ENCODE measurements at regions not wholly inside any gene's neighbourhood (a gene's known extent, or its start where the extent isn't known, plus 50 kb on each side); places are given as distances from the start of the nearest gene placed in this dataset.
"Not testable (repeated sequence)": the region's sequence is repeated elsewhere in the genome, so short reads cannot be mapped to it uniquely, and the experiment has no call there.

DNA sequence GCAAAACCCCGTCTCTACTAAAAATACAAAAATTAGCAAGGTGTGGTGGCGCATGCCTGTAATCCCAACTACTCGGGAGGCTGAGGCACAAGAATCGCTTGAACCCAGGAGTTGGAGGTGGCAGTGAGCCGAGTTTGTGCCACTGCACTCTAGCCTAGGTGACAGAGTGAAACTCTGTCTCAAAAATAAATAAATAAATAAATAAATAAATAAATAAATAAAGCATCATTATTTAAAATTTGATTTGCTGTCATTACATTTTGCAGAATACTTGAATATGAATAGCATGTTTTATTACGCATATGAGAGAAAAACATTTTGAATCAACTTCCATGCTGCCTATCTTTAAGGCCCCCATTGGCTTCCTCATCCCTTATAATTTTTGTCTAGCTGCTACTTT lies 53.4 kb upstream of the MED14 start:
- DNase-seq, result not testable (repeated sequence)

DNA sequence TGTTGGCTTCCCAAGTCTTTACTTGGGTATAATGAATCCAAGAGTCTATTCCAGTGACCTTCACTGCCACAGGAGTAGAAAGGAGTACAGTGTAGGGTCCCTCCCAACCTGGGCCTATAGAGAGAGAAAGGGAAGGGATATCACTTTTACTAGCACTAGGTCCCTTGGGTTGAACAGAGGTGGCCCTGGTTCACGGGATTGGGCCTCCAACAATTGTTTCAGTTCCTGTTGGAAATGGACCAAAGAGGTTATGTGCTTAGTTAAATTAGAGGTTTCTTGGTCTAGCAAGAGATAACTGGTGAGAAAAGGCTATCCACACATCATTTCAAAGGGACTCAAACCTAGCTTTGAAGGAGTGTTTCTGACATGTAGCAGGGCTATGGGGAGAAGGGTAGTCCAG lies 57.1 kb upstream of the MED14 start:
- DNase-seq, result no peak

DNA sequence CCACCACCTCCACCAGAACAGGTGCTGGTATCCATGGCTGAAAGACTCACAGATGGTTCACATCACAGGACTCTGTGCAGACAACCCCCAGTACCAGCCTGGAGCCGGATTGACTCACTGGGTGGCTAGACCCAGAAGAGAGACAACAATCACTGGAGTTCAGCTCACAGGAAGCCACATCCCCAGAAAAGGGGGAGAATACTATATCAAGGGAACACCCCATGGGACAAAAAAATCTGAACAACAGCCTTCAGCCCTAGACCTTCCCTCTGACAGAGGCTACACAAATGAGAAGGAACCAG lies 59.4 kb upstream of the MED14 start:
- DNase-seq, result not testable (repeated sequence)

DNA sequence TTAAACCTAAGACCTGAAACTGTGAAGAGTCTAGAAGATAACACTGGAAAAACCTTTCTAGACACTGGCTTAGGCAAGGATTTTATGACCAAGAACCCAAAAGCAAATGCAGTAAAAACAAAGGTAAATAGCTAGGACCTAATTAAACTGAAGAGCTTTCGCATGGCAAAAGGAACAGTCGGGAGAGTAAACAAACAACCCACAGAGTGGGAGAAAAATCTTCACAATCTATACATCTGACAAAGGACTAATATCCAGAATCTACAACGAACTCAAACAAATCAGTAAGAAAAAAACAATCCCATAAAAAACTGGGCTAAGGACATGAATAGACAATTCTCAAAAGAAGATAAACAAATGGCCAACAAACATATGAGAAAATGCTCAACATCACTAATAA lies 64.4 kb upstream of the MED14 start:
- DNase-seq, result not testable (repeated sequence)

DNA sequence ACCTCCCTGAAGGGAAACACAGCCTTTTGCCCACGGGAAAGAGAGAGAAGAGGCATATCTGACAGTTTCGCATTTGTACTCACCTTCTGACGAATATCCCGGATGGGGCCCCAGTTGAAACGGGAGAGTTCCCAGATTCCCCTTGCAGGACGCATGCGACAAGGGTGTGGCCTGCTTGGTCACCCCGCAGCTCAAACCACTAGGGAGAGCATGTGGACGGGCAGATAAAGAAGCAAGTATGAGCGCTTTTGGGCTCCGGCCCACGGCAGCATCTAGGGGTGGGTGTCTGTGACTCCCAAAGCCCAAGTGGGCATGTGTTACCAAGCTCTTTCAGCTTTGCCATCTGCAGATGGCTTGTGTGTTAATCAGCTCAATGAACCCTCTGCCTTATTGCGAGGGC lies 70.1 kb upstream of the MED14 start:
- no peak for DNase-seq

DNA sequence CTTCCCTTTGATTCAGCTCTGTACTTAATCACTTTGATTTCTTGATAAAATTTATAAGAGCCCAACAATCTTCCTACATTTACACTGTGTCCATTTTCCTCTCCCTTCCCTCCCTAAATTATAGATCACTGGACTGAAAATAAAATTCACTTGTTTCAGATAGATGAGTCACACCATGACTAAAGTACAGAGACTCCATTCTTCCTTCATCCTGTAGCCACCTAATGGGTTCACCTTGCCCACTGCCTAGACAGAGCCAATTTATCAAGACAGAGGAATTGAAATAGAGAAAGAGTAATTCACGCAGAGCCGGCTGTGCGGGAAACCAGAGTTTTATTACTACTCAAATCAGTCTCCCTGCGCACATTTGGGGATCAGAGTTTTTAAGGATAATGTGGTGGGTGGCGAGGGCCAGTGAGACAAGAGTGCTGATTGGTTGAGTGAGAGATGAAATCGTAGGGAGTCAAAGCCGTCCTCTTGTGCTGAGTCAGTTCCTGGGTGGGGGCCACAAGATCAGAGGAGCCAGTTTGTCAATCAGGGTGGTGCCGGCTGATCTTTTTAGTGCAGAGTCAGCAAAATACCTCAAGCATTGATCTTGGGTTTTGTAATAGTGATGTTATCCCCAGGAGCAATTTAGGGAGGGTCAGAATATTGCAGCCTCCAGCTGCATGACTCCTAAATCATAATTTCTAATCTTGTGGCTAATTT lies 71.3 kb upstream of the MED14 start:
- DNase-seq, result no peak

DNA sequence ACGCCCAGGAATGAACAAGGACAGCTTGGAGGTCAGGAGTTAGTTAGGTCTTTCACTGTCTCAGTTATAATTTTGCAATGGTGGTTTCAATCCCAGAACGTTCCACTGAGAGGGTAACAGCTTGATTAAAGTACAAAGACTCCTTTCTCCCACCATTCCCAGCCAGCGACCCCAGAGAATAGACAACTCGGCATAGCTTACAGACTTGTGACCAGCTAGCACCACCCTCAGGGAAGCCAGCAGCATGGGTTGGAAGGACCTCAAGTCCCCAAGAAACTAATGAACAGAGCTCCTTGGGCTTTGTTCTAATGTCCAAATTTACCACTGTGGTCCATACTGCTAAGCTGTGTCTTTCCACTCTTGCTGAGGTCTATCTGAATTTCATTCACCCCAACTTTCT lies 72.0 kb upstream of the MED14 start:
- DNase-seq, result no peak

DNA sequence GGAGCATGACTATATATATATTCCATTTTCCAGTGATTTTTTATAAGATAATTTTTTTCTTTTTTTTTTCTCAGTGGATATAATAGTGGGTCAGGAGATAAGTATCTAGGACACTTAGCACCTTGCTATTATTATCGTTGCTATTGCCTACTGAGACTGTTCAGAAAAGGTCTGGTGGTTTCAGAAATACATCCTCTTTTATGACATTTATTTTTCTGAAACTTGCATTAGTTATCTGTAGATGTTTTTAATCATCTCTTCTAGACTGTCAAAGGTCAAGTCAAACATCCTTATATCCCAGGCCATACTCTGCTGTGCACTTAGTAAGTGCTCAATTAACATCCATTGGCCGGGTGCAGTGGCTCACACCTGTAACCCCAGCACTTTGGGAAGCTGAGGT lies 72.9 kb upstream of the MED14 start:
- no peak for DNase-seq

DNA sequence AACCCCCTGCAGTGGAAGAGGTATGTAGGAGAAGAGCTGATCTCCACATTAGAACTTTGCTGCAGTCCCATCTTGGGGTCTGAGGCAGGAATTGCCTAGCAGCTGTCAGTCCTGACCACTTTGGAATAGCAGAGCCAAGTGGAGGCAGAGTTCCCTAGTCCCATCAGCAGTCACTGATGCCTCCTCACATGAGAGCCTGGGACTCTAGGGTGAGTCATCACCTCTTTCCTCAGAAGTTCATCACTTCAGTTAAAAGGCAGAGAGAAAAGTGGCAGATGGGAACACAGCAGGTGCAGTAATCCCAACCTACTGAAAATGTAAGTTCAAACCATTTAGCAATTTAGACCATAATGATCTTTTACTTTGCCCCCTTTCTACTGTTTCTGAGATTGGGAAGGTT lies 73.9 kb upstream of the MED14 start:
- DNase-seq, result no peak

DNA sequence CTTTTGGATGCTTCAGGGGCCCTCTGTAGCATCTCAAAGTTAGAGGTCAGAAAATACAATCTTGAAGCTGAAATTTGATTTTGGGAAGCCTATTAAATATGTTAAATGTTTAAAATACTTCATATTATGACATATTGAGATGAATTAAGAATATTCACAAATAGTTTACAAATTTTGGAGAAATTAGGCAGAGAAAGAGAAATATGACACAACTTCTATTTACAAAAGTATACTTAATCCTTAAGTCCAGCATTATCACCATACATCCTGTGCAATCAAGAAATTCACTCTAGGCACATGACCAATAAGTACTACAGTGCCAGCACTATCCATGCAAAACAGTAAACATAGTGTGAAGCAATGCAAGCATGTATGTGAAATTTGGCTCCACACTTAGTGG lies 79.7 kb upstream of the MED14 start:
- not testable (repeated sequence) for DNase-seq

DNA sequence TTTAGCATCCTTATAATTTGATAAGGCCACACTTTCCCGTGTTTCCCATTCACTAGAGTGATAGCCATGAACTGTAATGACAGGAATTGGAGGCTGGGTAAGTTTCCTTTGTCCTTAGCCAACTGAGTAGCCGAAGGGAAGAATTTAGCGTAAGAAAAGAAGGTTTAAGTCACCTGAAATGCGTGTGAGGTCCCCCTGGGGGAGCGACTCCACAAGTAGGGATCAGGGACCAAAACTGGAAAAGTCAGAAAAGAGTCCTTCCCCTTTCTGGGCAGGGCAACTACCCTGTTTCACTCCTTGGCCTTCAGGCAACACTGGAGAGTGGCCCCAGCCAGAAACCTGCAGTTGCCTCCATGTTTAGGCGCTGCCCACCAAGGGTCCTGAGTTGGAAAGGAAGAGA lies 81.6 kb upstream of the MED14 start:
- DNase-seq, result no peak

DNA sequence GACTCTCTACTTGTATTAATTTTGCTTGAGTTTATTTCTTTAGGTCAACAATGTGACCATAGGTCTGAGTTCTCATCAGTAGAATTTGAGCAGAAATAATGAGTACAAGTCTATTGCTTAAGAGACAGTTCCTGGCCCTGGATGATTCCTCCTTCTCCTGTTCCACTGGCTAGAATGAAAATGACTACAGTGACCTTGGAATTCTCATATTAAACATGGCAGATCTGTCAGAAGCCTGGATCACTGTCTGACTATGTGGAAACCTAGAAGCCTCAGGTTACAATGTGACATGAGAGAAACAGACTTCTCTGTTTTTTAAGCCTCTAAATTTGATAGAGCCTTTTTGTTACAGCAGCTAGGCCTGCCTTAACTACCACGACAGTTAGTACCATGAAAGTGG lies 82.9 kb upstream of the MED14 start:
- no peak for DNase-seq

DNA sequence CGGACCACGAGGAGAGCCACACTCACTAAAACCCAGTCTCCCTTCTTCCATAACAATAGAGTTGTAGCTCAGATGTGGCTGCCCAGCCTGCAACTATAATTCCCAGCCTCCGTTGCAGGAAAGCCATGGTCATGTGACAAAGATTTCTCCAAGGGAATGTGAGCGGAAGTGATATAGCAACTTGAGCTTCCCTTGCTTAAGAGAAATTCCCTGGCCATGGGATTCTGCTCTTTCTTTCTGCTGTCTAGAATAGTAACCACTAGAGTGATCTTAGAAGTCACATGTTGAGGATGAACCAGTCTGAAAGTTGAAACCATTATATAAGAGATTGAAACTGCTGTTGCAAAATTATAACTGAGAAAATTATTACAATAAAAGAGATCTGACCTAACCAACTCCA lies 86.4 kb upstream of the MED14 start:
- no peak for DNase-seq

DNA sequence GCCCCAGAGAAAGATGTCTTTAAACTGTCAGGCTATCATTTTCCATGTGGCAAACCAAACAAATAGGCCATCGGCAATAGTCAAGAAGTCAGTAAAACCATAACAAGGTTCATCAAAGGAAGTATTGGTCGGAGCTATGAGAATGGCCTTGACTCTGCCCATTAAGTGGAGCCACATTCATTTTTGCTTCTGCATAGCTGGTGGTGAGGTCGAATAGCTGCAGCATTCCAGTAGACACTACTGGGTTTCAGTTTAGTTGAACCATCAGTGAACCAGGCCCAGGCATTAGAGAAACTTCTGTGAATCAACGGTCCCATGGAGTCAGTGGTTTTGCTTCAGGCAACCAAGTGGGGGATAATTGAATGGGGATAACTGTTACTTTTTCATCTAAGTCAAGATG lies 92.0 kb upstream of the MED14 start:
- DNase-seq, result no peak

DNA sequence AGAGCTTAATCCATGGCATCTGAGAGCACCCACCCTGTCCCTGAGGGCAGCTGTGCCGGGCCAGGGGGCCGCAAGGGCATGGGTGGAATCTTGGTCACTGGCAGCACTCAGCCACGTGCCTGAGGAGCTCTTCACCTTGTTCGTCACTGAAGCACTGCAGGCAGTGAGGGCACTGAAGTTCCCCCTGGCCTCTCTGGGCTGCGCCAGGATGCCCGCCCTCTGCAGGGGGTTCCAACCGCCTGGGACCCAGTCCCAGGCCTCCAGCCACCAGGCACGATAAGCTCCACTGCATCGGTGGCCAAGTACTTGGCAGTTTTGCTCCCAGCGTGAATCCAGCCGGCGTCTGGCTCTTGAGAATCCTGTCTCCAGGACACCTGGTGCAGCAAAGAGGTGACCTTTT lies 96.4 kb upstream of the MED14 start:
- no peak for DNase-seq

DNA sequence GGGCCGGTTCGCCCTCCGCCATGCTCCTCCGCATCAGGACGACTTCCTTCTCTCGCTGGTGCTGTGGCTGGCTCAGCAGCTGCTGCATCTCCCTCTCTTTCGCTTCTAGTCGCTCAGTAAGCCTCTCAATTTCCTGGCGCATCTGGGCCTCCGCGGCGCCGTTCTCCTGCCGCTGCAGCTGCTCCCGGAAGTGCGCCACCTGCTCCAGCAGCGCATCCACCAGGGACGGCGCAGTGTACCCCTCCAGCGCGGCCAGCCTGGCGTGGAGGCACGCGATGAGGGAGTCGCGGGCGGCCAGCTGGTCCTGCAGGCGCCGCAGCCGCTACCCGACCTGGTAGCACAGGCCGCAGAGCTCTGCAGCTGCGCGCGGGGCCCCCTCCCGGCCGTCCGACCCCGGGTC lies 97.4 kb upstream of the MED14 start:
- DNase-seq, result no peak

DNA sequence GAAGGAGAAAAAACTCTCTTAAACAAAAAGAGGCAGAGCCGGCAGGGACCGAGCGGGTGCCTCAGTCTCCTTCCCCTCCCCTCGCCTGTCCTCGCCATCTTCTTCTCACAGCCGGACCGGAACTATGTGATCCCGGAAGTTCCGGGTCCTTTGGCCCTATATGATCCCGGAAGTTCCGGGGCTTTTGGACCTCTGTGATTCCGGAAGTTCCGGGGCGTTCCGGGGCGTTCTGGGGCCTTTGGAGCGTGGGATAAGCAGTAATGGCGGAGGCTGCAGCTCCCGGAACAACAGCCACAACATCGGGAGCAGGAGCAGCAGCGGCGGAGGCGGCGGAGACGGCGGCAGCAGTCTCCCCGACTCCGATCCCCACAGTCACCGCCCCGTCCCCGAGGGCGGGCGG lies 98.9 kb upstream of the MED14 start:
- no peak for DNase-seq

DNA sequence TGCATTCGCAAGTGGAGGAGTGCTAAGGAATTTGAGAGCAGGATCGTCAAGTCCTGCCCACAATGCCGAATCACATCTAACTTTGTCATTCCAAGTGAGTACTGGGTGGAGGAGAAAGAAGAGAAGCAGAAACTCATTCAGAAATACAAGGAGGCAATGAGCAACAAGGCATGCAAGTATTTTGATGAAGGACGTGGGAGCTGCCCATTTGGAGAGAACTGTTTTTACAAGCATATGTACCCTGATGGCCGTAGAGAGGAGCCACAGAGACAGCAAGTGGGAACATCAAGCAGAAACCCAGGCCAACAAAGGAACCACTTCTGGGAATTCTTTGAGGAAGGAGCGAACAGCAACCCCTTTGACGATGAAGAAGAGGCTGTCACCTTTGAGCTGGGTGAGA lies 100.2 kb upstream of the MED14 start:
- DNase-seq, result no peak

DNA sequence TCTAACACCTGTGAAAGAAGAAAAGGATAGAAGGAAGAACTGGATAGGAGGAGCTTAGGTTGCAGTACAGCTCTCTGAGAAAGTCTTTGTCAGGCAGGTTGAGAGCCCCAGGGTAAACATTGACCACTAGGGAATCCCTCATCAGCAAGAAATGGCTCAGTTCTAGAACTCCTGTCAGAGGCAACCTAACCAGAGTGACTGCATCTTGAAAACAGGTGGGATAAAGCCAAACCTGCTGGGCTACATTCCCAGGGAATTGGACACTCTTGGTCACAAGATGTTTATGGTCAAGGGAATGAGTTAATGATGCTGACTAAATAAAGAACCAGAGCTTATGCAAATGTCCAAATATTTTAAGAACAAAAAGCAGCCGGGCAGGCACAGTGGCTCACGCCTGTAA lies 108.3 kb upstream of the MED14 start:
- DNase-seq, result no peak

DNA sequence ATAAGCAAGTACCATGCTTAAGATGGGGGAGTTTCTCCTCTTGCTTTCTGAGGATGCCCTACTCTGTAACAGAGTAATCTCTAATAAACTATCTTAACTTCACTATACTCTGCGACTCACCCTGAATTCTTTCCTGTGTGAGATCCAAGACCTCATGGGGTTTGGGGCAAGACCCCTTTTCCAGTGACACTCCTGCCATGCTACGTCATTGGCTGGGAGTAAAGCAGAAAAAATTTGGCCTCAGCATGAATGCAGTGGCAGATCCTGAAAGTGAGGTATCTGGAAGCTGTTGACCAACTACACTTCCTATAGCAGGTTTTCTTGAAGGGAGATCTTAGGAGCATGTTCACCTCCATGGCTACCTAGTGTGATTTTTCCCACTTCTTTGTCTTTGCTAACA lies 109.1 kb upstream of the MED14 start:
- DNase-seq, result no peak

DNA sequence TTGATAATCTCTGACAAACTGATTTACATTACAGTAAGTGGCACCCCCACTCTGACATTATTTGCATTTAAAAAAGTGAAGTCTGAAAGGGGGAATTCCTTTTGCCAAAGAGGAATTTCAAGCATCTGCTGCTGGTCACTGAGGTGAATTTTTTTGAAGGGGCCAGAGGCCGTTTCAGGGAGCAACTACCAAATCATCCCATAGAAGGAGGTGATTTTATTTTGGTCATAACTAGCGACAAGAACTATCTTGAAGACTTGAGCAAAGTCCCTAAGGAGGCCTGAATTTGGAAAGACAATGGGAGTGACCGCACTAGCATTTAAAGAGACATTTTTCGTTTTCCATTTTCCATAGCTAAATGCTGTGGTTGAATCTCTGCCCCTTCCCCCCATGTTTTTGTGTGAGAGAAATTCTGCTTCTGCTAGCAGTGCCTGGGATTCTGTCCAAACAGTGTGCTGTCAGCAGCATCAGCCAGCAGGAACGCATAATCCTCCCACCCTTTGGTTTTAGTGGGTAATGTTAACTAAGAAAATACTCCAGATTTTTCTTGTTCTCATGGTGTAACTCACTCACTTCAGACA lies 110.1 kb upstream of the MED14 start:
- DNase-seq, result no peak

DNA sequence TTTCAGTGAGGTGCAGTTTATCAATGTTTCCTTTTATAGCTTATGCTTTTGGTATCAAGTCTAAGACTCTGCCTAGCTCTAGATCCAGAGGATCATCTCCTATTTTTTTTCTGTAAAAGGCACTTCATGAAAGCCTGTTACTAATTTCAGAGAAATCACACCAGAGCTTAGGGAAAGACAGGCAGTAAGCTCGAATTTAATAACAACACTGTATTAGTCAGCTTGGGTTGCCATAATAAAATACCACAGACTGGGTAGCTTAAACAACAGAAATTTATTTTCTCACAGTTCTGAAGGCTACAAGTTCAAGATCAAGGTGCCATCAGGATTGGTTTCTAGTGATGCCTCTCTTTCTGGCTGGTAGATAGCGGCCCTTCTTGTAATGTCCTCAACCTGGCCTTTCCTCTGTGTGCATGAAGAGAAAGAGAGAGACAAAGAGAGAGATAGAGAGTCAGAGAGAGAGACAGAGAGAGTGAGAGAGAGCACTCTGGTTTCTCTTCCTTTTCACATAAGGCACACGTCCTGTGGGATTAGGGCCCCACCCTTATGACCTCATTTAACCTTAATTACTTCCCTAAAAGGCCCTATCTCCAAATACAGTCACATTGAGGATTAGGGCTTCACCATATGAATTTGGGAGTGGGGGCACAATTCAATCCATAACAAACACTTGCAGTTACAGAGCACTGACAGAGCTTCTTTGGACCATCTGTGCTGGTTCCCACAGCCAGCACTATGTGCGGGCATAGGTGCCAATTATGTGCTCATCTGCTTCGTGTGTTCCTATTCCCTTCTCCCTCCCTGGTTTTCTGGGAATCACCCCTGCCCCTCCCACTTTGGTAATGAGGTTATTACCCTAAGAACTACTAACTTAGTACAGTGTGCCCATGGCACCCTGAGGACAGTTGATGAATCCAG lies 114.8 kb upstream of the MED14 start:
- no peak for DNase-seq

DNA sequence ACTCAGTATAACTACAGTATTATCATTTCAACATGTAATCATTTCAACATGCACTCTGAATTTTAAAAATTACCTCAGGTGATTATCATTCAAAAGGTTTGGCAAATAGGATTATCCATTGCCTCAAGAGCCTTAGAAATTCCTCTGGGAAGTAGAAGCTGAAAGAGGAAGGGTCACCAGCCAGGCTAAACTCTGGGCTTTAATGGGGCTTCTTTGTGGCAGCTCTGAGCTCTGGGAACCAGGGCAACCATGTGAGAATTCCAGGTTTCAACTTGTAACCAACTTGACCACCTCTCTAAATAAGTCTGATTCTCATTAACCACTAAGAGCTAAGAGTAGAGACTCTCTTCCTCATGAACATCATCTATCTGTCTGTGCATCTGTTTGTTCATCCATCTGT lies 117.2 kb upstream of the MED14 start:
- DNase-seq, result no peak
